HG03469 (cell line): ENCODE measurements at regions not wholly inside any gene's neighbourhood (a gene's known extent, or its start where the extent isn't known, plus 50 kb on each side); places are given as distances from the start of the nearest gene placed in this dataset.

Source experiments
- ATAC-seq: cut with Tn5 transposase; IDR thresholded peaks from one replicate; pipeline ENCODE4 v1.9.1; 2021; ENCODE audit warnings: mild to moderate bottlenecking, moderate library complexity, moderate number of reproducible peaks; ENCODE audit not compliant: unreplicated experiment

DNA sequence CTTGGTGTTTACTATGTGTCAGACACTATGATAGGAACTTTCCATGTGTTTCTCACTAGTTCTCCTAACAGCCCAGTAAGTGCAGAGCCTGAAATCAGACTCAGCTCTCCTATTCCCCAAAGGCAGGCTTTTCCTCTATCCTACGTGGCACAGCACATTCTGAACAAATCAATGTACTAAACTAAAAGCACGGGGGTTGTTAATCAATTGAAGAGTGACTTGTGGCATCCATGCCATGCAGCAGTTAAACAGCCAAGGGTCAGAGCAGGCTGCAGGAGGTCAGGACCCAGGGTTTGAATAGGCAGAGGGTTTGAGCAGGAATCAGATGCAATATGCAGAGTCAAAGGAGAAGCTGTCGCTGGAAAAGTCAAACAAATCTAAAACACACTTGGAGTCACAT is 289.7 kb upstream of the LDB2 start:
- ATAC-seq = no peak

DNA sequence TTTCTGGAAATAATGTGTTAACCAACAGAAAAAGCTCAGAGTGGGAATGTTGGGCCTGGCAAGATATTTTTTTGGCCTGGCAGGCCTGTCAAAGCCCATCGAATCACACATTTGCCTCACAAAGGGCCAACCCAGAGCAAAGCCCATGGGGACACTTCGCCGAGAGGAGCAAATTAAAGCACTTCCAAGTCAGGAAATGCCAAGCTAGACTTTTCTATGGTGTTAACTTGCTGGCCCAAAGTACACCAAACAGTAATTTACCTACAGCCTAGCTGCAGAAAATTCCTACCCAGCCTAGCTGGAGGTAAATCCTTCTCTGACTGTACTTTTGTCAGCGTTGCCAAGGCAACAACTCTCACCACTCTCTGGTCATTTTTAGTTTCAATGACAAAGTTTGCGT is 288.6 kb upstream of the LDB2 start:
- no peak for ATAC-seq

DNA sequence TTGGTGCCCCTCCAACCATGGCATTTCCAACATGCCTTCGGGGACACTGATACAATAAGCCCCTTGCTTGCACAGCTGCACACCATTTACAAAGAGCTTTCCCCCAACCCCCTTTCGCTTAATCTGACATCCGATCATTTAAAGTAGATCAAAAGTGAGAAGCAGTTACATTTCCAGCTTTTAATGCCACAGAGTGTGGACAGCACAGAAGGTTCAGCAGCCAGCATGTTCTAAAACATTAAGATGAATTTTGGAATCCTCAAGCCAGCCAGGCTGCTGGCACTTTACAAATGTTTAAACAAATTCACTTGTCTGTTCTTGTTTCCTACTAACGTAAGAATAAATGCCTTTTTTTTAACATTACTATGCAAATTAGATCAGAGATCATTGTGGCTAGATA is 284.4 kb upstream of the LDB2 start:
- no peak for ATAC-seq

DNA sequence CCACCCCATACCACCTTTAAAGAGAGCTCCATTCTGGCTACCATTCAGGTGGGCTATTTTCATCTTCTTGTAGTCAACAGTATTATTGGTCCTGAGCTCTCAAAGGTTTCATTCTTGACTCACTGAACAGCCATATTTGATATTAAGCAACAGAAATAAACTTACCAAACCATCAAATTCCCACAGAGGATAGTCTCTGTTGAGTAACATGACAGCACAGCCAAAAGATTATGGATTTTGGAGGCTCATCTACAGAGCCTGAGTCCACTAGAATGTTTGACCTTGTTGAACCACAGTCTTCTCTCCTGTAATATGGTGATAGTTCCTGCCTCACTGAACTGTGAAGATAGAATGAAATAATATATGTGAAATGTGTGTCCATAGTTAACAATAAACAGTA is 276.3 kb upstream of the LDB2 start:
- no peak for ATAC-seq

DNA sequence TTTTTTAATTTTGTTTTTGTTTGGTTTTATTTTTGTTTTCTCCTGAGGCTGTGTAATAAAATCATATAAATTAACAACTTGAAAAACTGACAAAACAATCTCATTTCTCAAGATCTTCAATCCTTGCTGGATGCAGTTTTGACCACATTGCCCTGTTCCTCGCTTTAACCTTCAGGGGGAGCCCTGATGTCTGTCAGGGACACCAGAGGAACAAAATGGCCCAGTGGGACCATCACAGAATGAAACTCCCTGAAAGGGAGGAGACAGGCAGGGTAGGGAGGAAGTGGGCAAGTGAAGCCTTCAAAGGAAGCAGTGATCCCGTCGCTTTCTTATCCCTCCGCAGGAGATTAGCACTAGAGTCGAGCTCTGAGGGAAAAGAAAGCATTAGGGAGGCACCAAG is 274.9 kb upstream of the LDB2 start:
- no peak for ATAC-seq

DNA sequence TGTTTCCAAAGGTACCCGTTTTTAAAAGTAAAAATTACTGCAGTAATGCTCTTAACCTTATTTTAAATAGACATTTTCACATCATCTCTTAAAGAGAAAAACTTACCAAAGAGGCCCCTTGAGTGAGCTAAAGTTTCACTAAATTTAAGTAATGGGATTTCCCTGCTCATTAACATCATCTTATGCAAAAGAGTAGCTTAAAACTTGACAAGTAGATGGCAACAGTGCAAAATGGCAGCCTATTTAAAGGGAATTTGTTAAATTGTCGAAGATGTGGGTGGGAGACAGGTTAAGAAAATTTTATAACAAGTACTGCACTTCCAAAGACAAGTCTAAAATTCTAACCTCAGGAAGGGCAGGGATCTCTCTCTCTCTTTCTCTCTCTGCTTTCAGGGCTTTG is 271.7 kb upstream of the LDB2 start:
- ATAC-seq = no peak

DNA sequence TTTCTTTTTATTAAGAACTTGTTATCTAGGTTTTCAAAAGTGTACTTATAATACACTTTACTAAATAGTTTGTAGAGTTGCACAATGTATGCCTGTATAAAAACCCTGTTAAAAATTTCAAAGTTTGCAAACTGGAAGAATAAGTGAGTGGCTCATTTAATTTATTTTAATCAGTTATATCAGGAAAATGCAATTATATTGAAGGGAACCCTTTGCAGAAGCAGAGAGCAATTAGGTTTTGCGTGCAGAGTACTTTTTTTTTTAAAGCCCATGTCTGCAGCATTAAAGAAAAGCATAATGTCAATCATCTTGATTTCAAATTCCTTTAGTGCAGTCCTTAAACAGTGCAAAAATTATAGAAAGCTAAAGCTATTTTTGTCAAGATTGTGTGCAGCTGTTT is 271.3 kb upstream of the LDB2 start:
- no peak for ATAC-seq

DNA sequence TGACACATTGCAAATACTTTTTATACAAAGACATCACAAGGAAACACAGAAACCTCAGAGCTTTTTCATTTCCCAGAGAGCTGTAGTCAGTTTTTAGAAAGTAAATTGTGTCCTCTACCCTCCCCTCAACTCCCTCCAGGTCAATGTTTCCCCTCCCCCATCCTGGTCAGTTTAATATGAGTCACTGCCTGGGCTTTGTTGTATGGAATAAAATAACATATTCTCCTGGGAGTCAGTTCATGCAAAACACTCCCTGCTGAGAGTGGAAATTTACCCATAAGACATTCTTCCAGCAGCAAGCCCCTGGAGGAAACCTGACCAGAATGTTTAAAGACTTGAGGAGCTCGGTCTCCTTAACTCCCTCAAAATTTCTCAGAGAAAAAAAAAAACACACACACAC is 270.1 kb upstream of the LDB2 start:
- no peak for ATAC-seq

DNA sequence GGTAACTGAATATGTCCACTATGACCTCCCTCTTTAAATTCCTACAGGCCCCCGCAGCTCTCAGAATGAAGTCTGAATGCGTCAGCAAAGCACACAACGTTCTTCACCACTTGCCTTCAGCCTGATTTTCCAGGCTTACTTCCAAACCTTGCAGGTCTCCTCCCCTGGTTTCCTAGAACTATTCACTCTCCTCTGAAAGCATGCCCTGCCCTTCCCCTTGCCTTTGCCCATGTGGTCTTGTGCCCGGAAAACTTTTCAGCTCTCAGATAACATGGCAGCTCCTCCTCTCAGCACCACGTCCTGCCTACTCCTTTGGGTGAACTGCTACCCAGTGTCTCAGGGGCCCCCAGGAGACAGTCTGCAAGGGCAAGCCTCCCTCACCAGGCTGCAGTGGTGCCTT is 268.5 kb upstream of the LDB2 start:
- ATAC-seq = no peak

DNA sequence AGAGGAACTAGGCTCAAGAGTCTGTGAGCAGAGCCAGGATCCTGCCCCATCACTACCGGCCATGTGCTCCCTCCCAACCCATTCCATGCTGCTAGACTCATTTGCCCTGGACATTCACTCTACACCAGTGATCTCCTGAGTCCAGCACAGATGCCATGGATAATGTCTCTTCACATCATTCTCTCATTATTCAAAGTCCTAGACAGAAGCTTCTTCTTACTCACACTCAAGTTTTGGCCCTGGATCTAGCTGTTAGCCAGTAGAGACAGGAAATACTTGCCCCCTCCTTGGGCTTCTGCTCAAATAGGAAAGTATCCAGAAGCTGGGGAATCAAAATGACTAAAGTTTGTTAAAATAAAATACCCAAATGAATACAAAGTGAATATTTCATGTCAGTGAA is 266.8 kb upstream of the LDB2 start:
- ATAC-seq = no peak

DNA sequence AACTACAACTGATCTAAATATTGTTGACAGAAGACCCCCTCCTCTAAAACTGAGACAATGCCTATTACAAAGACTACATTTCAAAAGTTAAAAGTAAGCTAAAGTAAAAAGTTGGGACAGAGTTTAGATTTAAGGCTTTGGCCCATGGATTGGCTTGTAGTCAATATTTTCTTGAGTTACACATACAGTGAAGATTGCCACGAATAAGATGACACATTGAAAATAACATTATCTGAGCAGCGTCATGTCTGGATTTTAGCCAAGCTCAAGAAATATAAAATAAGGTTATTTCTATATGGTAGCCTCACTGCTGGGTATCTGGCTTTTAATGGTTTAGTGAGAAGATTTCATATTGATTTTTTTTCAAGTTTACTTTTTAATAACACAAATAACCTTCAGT is 266.2 kb upstream of the LDB2 start:
- ATAC-seq = no peak

DNA sequence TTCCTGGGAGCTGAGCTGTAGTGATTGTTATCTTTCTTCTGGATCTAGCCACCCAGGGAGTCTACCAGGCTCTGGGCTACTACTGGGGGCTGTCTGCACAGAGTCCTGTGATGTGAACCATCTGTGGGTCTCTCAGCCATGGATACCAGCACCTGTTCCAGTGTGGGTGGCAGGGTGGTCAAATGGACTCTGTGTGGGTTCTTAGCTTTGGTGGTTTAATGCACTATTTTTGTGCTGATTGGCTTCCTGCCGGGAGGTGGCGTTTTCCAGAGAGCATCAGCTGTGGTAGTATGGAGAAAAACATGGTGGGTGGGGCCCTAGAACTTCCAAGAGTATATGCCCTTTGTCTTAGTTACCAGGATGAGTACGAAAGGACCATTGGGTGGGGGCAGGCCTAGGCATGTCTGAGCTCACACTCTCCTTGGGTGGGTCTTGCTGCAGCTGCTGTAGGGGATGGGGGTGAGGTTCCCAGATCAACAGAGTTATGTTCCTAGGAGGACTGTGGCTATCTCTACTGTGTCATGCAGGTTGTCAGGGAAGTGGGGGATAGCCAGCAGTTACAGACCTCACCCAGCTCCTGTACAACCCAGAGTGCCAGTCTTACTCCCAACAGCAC is 264.8 kb upstream of the LDB2 start:
- no peak for ATAC-seq

DNA sequence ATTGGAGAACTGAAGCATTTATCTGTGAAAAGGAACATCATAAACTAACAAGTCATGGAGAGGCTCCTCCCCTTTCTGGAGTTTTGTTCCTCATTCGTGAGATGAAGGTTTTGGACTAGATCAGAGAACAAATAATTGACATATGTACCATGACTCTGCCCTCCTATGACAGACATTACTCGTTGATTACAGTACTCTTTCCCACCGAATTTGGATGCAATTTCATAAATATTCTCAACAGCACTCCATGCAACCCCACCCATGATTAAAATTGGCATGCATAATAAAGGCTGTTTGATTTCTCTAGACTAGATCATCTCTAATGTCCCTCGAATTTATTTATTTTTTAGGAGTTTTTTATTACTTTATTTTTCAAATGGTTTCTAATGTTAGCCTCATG is 258.9 kb upstream of the LDB2 start:
- ATAC-seq = no peak

DNA sequence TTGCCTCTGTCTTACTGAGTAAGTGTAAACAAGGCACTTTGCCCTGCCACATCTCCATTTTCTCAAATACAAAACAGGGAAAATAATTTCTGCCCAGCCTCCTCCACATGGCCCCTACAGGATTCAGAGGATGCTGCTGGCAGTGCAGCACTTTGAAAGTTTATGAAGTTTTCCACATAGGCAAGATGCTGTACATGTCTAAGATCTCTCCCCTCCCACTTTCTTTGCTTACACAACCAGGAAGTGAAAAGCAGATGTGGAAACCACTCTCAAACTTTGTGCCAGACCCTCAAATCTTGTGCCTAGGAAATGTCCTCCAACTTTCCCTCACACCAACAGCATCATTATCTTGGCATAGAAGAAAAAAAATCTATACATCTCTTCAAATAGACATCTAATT is 257.0 kb upstream of the LDB2 start:
- ATAC-seq = no peak

DNA sequence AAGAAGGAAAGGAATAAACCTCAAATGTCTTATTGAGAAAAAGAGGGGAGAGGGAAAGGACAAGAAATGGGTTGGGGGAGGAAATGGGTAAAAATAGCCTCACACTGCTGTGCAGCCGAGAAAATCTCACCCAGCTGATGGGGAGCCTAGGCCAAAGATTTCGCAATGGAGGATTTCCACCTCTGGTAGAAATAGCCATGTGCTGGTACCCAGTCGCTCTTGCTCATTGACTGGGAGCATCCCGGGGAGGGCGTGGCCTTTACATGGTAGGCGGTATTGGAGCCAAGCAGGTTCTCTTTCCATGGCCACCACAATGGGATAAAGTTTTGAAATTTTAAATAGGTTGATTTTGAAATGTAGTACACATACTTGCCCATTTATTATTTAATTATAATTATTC is 255.1 kb upstream of the LDB2 start:
- no peak for ATAC-seq

DNA sequence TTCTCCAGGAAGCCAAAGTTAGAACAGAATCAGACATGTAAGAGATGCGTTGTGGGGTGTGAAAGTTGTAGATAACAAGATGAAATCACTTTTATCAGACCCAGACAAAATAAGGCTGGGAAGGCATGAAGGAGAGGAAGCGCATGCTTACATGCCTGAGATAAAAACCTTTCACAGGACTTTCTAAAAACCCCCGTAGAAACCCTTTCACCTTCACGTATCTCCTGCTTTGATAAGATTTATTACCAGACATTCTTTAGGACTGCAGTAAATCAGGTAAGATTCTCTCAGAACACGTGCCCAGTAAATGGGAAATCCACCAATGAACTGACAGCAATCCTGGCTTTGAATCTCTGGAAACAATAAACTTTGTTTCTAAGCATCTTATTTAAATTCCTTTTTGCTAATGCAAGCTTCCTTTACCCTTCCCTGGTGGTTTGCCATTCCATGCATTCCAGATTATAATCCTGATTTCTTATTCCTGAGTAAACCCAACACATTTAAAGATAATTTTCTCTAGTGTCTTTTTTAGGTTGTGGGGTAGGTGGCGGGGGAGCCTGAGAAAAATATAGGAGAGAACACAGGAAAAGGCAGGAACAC is 254.6 kb upstream of the LDB2 start:
- ATAC-seq = no peak

DNA sequence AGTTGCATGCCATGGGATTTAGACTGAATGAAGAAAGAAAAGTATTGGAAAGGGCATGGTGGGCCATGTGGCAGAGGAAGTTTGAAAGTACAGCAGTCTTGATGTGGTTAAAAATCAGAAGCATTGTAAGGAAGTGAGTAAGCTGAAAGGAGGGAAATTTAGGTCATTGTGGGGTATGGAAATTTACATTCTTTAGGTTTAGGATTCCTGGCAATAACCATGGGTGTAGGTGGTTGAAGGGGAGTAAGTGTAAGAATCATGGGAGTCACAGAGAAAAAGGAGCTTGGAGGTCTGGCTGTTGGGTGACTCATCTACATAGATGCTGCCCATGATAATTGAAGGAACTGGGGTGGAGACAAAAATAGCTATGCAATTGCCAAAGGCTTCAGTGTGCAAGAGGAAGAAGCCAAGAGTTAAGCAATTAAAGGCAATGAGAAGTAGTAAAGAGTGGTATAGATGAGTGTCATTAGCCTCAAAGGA is 243.8 kb upstream of the LDB2 start:
- no peak for ATAC-seq

DNA sequence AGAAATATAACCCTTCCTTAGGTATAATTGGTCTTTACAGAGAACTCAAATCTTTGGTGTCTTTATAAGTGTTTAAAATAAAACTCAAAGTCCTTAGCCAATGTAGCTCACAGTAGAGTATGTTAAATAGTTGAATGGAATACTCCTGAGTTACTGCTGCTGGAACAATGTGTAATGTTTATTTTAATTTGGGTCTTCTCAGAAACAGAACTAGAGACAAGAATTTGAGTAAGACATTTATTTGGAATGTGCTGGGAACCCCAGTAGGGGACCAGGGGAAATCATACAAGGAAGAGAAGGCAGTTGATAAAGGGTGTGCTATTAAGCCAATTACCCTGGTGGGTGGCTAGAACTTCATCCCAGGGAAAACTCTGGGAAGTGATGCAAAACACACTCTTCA is 240.4 kb upstream of the LDB2 start:
- ATAC-seq = no peak

DNA sequence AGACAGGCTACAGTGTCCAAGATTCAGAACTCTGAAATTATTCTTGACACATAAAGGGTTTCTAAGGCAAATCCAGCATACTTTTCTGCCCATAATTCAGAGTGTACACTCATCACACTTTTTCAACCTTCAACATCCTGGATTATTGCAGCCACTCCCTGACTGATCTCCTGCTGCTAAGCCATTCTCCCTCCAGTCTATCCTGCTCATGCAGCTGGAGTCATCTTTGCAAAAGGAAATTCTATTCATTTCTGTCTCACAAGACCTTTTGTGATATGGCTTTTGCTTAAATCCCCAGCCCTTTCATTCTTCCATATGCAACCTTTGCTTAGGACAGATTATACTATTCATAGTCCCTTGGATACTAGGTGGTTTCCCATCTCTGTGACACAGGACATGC is 236.1 kb upstream of the LDB2 start:
- ATAC-seq = no peak

DNA sequence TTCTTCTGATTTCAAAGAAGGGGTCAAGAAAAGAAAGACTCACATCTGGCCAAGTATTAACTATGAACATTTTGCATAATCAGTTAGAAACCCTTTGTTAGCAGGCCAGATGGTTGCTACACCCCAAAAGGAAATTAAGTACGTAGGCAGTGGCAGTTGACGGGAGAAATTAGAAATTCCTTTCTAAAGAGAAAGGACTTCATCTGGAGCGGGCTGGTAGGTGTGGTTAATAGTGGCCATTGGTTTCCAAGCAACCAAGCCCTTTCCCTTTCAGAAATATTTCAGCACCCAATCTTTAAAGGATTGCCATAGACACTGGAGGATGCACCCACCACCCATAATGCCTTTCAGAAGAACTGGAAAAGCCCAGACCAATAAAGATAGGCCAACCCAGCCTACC is 235.7 kb upstream of the LDB2 start:
- ATAC-seq = no peak

DNA sequence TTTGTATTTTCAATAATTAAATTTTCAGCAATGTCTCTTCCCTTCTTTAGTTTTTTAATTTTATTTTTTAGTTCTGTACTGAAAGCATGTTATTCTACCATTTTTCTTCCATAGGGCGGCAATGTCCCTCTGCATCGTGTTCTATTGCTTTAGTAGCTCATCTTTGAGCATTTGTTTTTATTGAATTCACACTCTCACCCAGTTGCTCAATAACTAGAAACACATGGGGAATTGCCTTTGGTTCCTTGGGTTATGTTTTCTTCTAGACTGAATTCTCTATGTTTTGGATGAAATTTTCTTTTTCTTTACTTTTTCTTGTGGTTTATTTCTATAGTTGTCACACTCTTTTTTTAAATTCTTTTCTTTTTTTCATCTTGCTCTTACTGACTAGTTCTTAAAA is 233.8 kb upstream of the LDB2 start:
- ATAC-seq = no peak

DNA sequence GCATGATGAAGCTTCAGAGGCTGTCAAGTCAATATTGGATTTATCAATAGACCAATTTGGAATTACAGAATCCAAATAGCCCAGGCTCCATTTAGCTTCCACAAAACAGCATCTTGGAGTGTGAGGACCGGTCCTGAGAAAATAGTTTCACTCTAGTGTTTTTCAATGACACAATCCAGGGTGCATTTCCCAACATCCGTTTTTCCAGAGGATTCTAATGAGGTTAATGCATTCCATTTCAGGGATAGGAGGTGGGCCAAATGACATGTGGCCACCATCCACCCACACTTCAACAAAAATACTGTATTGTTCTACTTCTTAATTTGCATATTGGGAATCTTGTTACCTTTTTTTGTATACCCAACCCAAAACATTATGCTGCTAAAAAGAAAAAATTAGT is 229.8 kb upstream of the LDB2 start:
- no peak for ATAC-seq

DNA sequence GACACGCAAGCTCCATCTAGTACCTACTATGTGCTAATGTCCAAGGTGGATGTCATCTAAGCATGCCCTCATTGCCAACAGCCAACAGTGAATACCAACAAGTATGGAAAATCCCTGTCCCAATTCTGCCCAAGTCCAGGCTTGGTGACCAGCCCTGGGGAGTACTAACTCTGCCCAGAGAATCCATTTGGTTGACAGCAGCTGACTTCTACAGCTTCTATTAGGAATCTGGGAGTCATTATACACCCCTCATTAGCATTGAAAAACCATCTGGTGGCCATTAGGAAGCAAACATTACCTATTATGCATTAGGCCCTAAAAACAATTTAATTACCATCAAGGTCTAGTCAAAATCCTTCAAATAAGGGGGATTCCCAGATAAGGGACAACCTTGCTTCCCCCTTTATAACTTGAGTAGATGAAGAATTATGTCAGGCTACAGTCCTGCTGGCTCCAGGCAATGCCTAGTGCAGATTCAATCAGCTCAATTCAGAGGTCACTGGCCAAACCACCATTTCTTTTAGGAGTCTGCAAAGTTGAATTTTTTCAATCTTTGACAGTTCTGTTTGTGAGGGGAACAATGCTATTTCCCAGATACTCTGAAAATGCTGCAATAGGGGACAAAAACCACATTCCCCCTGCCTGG is 228.0 kb upstream of the LDB2 start:
- no peak for ATAC-seq
